HCT116 (cell line): ENCODE measurements at regions not wholly inside any gene's neighbourhood (a gene's known extent, or its start where the extent isn't known, plus 50 kb on each side); places are given as distances from the start of the nearest gene placed in this dataset.

Source experiments
- CEBPB ChIP-seq: IDR thresholded peaks from 2 replicates; pipeline ENCODE4 v1.6.1; 2012; ENCODE audit warnings: low read depth
- ELF1 ChIP-seq: IDR thresholded peaks from 2 replicates; pipeline ENCODE4 v1.6.1; 2012; ENCODE audit warnings: low read depth, borderline replicate concordance
- EZH2 ChIP-seq: fragments of 200-600 bp; sonication (generic); IDR thresholded peaks from 2 replicates; pipeline ENCODE4 v1.6.1; 2017; ENCODE audit warnings: antibody characterized with exemption, mixed run types
- FOSL1 ChIP-seq: IDR thresholded peaks from 2 replicates; pipeline ENCODE4 v1.6.1; 2012; ENCODE audit warnings: low read depth
- JUND ChIP-seq: IDR thresholded peaks from 2 replicates; pipeline ENCODE4 v1.6.1; 2012
- POLR2A ChIP-seq: IDR thresholded peaks from 2 replicates; pipeline ENCODE4 v1.7.0; 2011; ENCODE audit warnings: borderline replicate concordance; ENCODE audit not compliant: insufficient read depth, insufficient read length; ENCODE audit errors: extremely low read depth
- POLR2AphosphoS5 ChIP-seq: IDR thresholded peaks from 2 replicates; pipeline ENCODE4 v1.6.1; 2011; ENCODE audit warnings: mild to moderate bottlenecking, low read depth, low read length, moderate library complexity
- TCF7L2 ChIP-seq: IDR thresholded peaks from 2 replicates; pipeline ENCODE4 v1.7.0; 2011; ENCODE audit warnings: borderline replicate concordance, inconsistent platforms; ENCODE audit not compliant: insufficient read depth, insufficient read length; ENCODE audit errors: extremely low read depth
- YY1 ChIP-seq: IDR thresholded peaks from 2 replicates; pipeline ENCODE4 v1.6.1; 2011; ENCODE audit warnings: low read length, low read depth, moderate library complexity, mild to moderate bottlenecking; ENCODE audit not compliant: insufficient replicate concordance; ENCODE audit errors: extremely low read depth
- ZNF274 ChIP-seq: fragments of 200-500 bp; sonication (Bioruptor generic); IDR thresholded peaks from 2 replicates; pipeline ENCODE4 v1.6.1; 2014; ENCODE audit warnings: mild to moderate bottlenecking, low read depth, low read length, inconsistent platforms
- TF ChIP-seq, protein P1 (sequence below), 3 experiments: fragments of 200-600 bp in 1 of 3; sonication (generic) in 1 of 3; IDR thresholded peaks in 2 of 3; conservative IDR thresholded peaks in 1 of 3; 2 replicates each; pipeline ENCODE4 v1.5.1; 2012 to 2017; ENCODE audit warnings: low read depth in 2 of 3, low read length in 2 of 3, antibody characterized with exemption in 1 of 3, borderline replicate concordance in 1 of 3, control low read depth in 1 of 3, mild to moderate bottlenecking in 1 of 3, mixed read lengths in 1 of 3, mixed run types in 1 of 3, moderate library complexity in 1 of 3; ENCODE audit not compliant: insufficient read depth in 1 of 3
- TF ChIP-seq, protein P2 (sequence below): IDR thresholded peaks from 2 replicates; pipeline ENCODE4 v1.6.1; 2012
- TF ChIP-seq, protein P3 (sequence below): IDR thresholded peaks from 2 replicates; pipeline ENCODE4 v1.6.1; 2012

DNA sequence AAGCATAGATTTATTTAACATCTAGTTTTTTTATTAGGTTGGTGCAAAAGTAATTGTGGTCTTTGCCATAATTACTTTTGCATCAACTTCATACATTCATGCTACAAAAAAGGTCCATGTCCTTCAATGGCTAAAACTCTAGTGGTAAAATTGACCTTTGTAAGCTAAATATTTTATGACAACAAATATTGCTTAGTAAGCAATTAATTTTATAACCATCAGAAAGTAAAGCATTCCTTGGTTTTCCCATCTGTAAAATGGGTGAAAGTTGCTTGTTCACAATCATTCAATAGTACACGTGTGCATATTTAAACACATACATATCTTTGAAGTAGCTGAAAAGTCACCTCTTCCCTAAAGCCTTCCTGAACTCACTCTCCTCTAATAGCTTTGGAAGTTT lies 789.6 kb downstream of the CDH8 start:
- TF ChIP-seq POLR2A: no peak
- TF ChIP-seq EZH2: no peak
- TF ChIP-seq, protein P1, sequence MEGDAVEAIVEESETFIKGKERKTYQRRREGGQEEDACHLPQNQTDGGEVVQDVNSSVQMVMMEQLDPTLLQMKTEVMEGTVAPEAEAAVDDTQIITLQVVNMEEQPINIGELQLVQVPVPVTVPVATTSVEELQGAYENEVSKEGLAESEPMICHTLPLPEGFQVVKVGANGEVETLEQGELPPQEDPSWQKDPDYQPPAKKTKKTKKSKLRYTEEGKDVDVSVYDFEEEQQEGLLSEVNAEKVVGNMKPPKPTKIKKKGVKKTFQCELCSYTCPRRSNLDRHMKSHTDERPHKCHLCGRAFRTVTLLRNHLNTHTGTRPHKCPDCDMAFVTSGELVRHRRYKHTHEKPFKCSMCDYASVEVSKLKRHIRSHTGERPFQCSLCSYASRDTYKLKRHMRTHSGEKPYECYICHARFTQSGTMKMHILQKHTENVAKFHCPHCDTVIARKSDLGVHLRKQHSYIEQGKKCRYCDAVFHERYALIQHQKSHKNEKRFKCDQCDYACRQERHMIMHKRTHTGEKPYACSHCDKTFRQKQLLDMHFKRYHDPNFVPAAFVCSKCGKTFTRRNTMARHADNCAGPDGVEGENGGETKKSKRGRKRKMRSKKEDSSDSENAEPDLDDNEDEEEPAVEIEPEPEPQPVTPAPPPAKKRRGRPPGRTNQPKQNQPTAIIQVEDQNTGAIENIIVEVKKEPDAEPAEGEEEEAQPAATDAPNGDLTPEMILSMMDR (IDR thresholded peaks at IDR 0.05 in 2 of 3, conservative IDR thresholded peaks at IDR 0.05 in 1 of 3; ENCODE audit: borderline replicate concordance in 1 of 3, insufficient read depth in 1 of 3, low read depth in 2 of 3, low read length in 2 of 3): no peak
- no peak for TF ChIP-seq TCF7L2
- no peak for TF ChIP-seq ELF1
- TF ChIP-seq POLR2AphosphoS5: no peak
- TF ChIP-seq YY1: no peak
- no peak for TF ChIP-seq JUND
- no peak for TF ChIP-seq FOSL1
- no peak for TF ChIP-seq ZNF274
- TF ChIP-seq, protein P2, sequence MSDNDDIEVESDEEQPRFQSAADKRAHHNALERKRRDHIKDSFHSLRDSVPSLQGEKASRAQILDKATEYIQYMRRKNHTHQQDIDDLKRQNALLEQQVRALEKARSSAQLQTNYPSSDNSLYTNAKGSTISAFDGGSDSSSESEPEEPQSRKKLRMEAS: no peak
- TF ChIP-seq, protein P3, sequence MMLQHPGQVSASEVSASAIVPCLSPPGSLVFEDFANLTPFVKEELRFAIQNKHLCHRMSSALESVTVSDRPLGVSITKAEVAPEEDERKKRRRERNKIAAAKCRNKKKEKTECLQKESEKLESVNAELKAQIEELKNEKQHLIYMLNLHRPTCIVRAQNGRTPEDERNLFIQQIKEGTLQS: no peak
- no peak for TF ChIP-seq CEBPB
